ENCODE measurements at regions not wholly inside any gene's neighbourhood (a gene's known extent, or its start where the extent isn't known, plus 50 kb on each side); places are given as distances from the start of the nearest gene placed in this dataset.

DNA sequence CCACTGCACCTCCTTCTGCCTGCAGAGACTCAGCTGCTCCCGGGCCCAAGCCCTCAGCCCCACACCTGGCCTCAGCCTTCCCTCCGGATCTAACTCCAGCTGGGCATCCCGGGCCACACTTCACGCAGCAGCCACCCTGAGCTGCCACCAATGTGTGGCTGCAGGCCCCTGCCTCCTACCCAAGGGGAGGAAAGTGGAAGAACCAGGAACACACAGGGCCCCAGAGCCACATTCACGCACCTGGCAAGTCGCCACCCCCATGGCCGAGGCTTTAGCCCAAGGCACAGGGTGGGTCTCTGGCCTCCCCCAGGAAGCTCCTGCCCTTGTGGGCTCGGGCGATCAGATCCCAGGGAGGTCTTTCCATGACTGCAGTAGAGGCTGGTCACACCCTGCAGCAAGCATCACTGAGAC, 345.6 kb downstream of the CTTN start:
- H3K36me3 Mint-ChIP-seq (ENCODE audit: insufficient read depth): peaks cover under 1% of the 10 kb centered on the region
- peaks cover 15% of the 10 kb centered on the region for H3K4me1 Mint-ChIP-seq (ENCODE audit: low read depth)
- no peak for DNase-seq (ENCODE audit: low spot score, unreplicated experiment)
- H3K4me3 Mint-ChIP-seq (ENCODE audit: low read depth): no peak overlapping the region
- no peak overlapping the region for H3K27ac Mint-ChIP-seq
- H3K27me3 Mint-ChIP-seq: peaks cover 3% of the 10 kb centered on the region
- TF ChIP-seq, protein P1, sequence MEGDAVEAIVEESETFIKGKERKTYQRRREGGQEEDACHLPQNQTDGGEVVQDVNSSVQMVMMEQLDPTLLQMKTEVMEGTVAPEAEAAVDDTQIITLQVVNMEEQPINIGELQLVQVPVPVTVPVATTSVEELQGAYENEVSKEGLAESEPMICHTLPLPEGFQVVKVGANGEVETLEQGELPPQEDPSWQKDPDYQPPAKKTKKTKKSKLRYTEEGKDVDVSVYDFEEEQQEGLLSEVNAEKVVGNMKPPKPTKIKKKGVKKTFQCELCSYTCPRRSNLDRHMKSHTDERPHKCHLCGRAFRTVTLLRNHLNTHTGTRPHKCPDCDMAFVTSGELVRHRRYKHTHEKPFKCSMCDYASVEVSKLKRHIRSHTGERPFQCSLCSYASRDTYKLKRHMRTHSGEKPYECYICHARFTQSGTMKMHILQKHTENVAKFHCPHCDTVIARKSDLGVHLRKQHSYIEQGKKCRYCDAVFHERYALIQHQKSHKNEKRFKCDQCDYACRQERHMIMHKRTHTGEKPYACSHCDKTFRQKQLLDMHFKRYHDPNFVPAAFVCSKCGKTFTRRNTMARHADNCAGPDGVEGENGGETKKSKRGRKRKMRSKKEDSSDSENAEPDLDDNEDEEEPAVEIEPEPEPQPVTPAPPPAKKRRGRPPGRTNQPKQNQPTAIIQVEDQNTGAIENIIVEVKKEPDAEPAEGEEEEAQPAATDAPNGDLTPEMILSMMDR (IDR thresholded peaks at IDR 0.05; ENCODE audit: unreplicated experiment): no peak
- H3K9me3 Mint-ChIP-seq (ENCODE audit: low read depth): no peaks in the 10 kb centered on the region

DNA sequence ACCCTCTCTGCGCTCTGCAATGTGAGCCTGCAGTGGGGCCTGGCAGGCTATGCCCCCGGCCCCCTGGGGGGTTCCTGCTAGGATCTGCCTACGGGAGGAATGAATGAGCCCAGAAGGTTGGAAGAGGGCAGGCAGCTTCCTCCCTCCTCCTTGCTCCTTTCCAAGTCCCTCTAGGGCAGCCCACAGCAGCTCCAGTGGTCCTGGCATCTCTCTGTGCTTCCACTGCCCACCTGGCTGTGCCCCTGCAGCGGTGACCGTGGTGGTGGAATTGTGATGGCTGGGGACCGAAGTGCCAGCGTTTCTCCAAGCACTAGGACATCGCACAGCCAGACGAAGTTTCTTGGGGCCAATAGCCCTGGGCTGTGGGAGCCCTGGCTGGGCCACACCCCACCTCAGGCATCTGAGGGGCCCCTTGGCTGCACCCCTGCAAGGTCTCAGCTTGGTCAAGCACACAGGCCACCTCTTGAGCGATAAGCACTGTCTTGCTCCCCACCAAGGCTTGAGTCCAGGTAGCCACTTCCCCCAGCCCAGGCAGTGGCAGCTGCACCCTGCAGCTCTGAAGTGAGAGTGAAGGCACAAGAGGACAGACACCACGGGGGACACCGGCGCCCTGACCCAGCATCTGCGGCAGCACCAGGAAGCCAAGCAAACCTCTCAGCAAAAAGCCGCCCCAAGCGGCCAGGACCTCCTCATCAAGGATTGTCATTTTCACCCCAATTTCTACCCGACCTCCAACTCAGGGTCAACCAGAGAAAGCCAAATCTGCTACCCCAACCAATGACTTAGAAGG, 346.3 kb downstream of the CTTN start:
- Mint-ChIP-seq H3K4me3 (ENCODE audit: low read depth) (no peak overlapping the region), H3K36me3 (ENCODE audit: insufficient read depth) (peaks cover 7% of the 10 kb centered on the region), H3K27me3 (peaks cover 3% of the 10 kb centered on the region), H3K9me3 (ENCODE audit: low read depth) (peaks cover 5% of the 10 kb centered on the region), H3K4me1 (ENCODE audit: low read depth) (peaks cover 15% of the 10 kb centered on the region), H3K27ac (no peak overlapping the region)
- no peak for DNase-seq (ENCODE audit: low spot score, unreplicated experiment)
- TF ChIP-seq, protein P1 (IDR thresholded peaks at IDR 0.05; ENCODE audit: unreplicated experiment): no peak

DNA sequence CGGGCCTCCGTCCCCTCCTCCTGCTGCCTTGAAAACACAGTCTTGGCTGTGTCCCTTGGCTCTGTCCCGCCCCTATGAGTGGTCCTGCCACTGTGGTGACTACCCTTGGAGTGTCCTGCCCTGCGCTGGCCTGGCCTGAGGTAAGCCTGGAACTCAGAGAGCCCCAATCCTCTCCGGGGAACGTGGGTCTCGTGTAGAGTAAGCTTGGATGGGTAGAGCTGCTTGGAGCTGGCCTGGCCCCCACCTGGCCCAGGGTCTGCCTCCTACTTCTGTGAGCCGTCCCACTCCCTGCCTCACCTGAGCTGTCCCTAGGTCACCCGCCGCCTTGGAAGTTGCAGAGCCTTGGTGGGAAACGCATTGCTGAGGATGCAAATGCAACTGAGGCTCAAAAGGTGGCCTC, 347.1 kb downstream of the CTTN start:
- Mint-ChIP-seq H3K27me3 (peaks cover 3% of the 10 kb centered on the region), H3K27ac (no peak overlapping the region), H3K36me3 (ENCODE audit: insufficient read depth) (peaks cover 9% of the 10 kb centered on the region), H3K4me3 (ENCODE audit: low read depth) (no peak overlapping the region), H3K4me1 (ENCODE audit: low read depth) (peaks cover 15% of the 10 kb centered on the region), H3K9me3 (ENCODE audit: low read depth) (peaks cover 10% of the 10 kb centered on the region)
- TF ChIP-seq, protein P1 (IDR thresholded peaks at IDR 0.05; ENCODE audit: unreplicated experiment): no peak
- no peak for DNase-seq (ENCODE audit: low spot score, unreplicated experiment)

DNA sequence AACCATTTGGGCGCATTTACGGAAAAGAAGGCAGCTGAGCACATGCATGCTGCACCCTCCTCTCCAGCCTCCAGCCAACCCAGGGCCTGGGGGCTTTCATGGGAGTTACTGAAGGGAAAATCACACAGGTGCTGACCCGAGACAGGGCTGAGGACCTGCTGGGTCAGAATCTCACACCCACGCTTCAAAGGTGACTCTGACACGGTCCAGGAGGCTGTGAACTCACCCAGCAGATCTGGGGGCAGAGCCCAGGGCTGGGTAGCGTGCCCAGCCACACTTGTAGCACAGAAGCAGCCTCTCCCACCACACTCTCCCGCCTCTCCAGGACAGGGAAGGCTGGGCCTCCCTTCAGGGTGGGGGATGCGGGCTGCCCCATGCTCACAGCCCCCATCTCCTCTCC, 347.6 kb downstream of the CTTN start:
- no peak overlapping the region for H3K4me3 Mint-ChIP-seq (ENCODE audit: low read depth)
- H3K36me3 Mint-ChIP-seq (ENCODE audit: insufficient read depth): peaks cover 13% of the 10 kb centered on the region
- H3K9me3 Mint-ChIP-seq (ENCODE audit: low read depth): peaks cover 14% of the 10 kb centered on the region
- H3K27me3 Mint-ChIP-seq: peaks cover 2% of the 10 kb centered on the region
- TF ChIP-seq, protein P1 (IDR thresholded peaks at IDR 0.05; ENCODE audit: unreplicated experiment): no peak
- no peak overlapping the region for H3K27ac Mint-ChIP-seq
- DNase-seq (ENCODE audit: low spot score, unreplicated experiment): no peak
- H3K4me1 Mint-ChIP-seq (ENCODE audit: low read depth): peaks cover 15% of the 10 kb centered on the region

DNA sequence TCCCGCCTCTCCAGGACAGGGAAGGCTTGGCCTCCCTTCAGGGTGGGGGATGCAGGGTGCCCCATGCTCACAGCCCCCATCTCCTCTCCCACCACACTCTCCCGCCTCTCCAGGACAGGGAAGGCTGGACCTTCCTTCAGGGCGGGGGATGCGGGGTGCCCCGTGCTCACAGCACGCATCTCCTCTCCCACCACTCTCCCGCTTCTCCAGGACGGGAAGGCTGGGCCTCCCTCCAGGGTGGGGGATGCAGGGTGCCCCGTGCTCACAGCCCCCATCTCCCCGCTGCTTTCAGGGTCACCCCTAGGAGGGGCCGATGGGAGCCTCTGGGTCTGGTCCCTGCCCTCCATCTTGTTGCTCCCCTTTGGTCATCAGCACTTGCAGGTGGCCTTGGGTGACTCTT, 348.0 kb downstream of the CTTN start:
- peaks cover 18% of the 10 kb centered on the region for H3K9me3 Mint-ChIP-seq (ENCODE audit: low read depth)
- H3K27ac Mint-ChIP-seq: no peak overlapping the region
- no peak overlapping the region for H3K4me3 Mint-ChIP-seq (ENCODE audit: low read depth)
- peaks cover 15% of the 10 kb centered on the region for H3K4me1 Mint-ChIP-seq (ENCODE audit: low read depth)
- no peaks in the 10 kb centered on the region for H3K27me3 Mint-ChIP-seq
- TF ChIP-seq, protein P1 (IDR thresholded peaks at IDR 0.05; ENCODE audit: unreplicated experiment): no peak
- DNase-seq (ENCODE audit: low spot score, unreplicated experiment): no peak
- H3K36me3 Mint-ChIP-seq (ENCODE audit: insufficient read depth): peaks cover 17% of the 10 kb centered on the region
